ENCODE measurements at regions not wholly inside any gene's neighbourhood (a gene's known extent, or its start where the extent isn't known, plus 50 kb on each side); places are given as distances from the start of the nearest gene placed in this dataset.
A peak's percentile ranks its signal among the peaks of the same experiment; 100 is the strongest.

DNA sequence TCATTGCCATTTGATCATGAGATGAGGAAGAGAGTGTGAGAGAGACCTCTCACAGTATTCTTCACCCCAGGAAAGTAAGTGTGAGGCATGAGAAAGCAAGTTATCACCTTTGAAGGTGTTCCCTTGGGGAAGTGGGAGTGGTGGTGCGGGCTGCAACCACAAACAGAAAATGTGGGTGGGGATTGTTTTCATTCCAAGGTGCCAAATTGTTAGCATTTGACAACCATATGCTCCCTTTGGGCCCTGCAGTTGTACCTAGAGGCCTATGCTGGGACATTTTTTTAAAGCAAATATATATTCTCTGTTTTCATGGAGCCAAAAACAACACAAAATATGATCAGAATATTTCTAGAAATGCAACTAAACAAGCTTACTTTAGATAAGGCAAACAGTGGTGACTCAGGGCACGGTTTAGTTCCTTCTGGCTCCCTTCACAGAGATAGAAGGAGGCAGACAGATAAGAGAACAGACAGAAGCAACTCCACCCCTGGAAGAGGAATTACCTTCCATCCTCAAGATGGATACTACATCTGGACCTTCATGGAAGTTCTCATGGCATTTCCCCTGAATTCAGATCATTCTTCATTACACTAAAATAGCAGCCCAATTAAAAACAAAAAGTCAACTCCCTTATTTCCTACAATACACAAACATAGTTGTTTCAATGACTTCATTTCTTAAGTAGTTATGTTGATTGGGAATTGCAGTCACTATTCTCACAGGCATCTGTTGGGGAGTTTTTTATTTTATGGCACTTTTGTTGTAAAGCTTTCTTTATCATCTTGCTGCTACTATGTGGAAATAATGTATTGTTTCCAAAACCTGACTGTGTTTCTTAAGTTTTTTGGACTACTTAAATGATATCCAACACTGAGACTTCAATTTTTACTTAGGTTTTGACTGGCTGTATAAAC, 416.6 kb downstream of the PLK2 start:
- Histone ChIP-seq H3K79me2 (ENCODE audit: control insufficient read depth, insufficient read depth, low read length) (no peaks in the 10 kb centered on the region), H3K4me2 (ENCODE audit: control insufficient read depth, extremely low read depth, insufficient read depth, low read depth, low read length) (no peak overlapping the region), H3K9me3 (ENCODE audit: control insufficient read depth, low read depth, low read length) (no peaks in the 10 kb centered on the region), H3K4me1 (ENCODE audit: control insufficient read depth, extremely low read depth, insufficient read depth, low read length) (peaks cover 15% of the 10 kb centered on the region), H3K27ac (ENCODE audit: control insufficient read depth, insufficient read depth, low read length) (no peak overlapping the region), H3K36me3 (ENCODE audit: control insufficient read depth in 2 of 2, extremely low read depth in 1 of 2, insufficient read depth in 2 of 2, low read length in 2 of 2) (no peaks in the 10 kb centered on the region), H3K9ac (ENCODE audit: control insufficient read depth, extremely low read depth, insufficient read depth, low read length) (no peak overlapping the region), H3K9me1 (ENCODE audit: control insufficient read depth, extremely low read depth, insufficient read depth, low read length) (no peaks in the 10 kb centered on the region), H4K20me1 (ENCODE audit: control insufficient read depth, extremely low read depth, insufficient read depth, low read length) (no peaks in the 10 kb centered on the region), H3K4me3 (ENCODE audit: control insufficient read depth in 2 of 3, extremely low read depth in 1 of 3, insufficient read depth in 2 of 3, low read depth in 1 of 3, low read length in 3 of 3) (no peak overlapping the region), H3K27me3 (ENCODE audit: control insufficient read depth, extremely low read depth, insufficient read depth, low read length) (no peaks in the 10 kb centered on the region), H2AFZ (ENCODE audit: control insufficient read depth, low read length) (no peak overlapping the region)
- TF ChIP-seq EZH2 (IDR thresholded peaks at IDR 0.05; ENCODE audit: low read length), result no peak
- TF ChIP-seq, protein P1, sequence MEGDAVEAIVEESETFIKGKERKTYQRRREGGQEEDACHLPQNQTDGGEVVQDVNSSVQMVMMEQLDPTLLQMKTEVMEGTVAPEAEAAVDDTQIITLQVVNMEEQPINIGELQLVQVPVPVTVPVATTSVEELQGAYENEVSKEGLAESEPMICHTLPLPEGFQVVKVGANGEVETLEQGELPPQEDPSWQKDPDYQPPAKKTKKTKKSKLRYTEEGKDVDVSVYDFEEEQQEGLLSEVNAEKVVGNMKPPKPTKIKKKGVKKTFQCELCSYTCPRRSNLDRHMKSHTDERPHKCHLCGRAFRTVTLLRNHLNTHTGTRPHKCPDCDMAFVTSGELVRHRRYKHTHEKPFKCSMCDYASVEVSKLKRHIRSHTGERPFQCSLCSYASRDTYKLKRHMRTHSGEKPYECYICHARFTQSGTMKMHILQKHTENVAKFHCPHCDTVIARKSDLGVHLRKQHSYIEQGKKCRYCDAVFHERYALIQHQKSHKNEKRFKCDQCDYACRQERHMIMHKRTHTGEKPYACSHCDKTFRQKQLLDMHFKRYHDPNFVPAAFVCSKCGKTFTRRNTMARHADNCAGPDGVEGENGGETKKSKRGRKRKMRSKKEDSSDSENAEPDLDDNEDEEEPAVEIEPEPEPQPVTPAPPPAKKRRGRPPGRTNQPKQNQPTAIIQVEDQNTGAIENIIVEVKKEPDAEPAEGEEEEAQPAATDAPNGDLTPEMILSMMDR (optimal IDR thresholded peaks at IDR 0.05 in 1 of 3, IDR thresholded peaks at IDR 0.05 in 1 of 3, conservative IDR thresholded peaks at IDR 0.05 in 1 of 3; ENCODE audit: extremely low read depth in 1 of 3, insufficient read depth in 2 of 3, low read length in 3 of 3), result no peak
- dilution Hi-C loops (cut with MboI; ENCODE audit: extremely low pct_ligation_motif_present, low sequenced_read_pairs), result no loop called here
- DNase-seq (ENCODE audit: low read depth, low spot score) (no peak), FAIRE-seq (peak; percentile 49)

DNA sequence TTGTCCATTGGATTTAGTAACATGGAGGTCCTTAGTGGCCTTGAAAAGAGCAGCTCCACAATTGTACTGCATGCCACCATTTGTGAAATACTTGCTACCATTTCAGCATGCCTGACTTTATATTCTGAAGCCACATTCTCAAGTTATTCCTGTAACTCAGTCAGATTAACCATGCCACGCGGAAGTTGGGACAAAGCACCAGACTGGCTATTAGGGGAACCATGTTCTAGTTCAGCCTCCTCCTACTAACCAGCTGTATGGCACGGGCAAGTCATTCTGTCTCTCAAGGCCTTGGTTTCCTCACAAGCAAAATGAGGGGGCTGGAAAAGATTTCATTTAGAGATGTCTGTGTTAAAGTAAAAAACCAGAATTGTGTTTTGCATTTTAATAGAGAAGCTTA, 418.0 kb downstream of the PLK2 start:
- no peaks in the 10 kb centered on the region for H3K79me2 ChIP-seq (ENCODE audit: control insufficient read depth, insufficient read depth, low read length)
- no peaks in the 10 kb centered on the region for H3K36me3 ChIP-seq (ENCODE audit: control insufficient read depth in 2 of 2, extremely low read depth in 1 of 2, insufficient read depth in 2 of 2, low read length in 2 of 2)
- no peak overlapping the region for H3K27ac ChIP-seq (ENCODE audit: control insufficient read depth, insufficient read depth, low read length)
- peaks cover 15% of the 10 kb centered on the region for H3K4me1 ChIP-seq (ENCODE audit: control insufficient read depth, extremely low read depth, insufficient read depth, low read length)
- no peak overlapping the region for H2AFZ ChIP-seq (ENCODE audit: control insufficient read depth, low read length)
- no peaks in the 10 kb centered on the region for H3K27me3 ChIP-seq (ENCODE audit: control insufficient read depth, extremely low read depth, insufficient read depth, low read length)
- H3K4me2 ChIP-seq (ENCODE audit: control insufficient read depth, extremely low read depth, insufficient read depth, low read depth, low read length), result no peak overlapping the region
- H3K9me3 ChIP-seq (ENCODE audit: control insufficient read depth, low read depth, low read length), result no peaks in the 10 kb centered on the region
- no peak overlapping the region for H3K4me3 ChIP-seq (ENCODE audit: control insufficient read depth in 2 of 3, extremely low read depth in 1 of 3, insufficient read depth in 2 of 3, low read depth in 1 of 3, low read length in 3 of 3)
- TF ChIP-seq EZH2 (IDR thresholded peaks at IDR 0.05; ENCODE audit: low read length), result no peak
- TF ChIP-seq, protein P1 (optimal IDR thresholded peaks at IDR 0.05 in 1 of 3, IDR thresholded peaks at IDR 0.05 in 1 of 3, conservative IDR thresholded peaks at IDR 0.05 in 1 of 3; ENCODE audit: extremely low read depth in 1 of 3, insufficient read depth in 2 of 3, low read length in 3 of 3), result no peak
- no peaks in the 10 kb centered on the region for H4K20me1 ChIP-seq (ENCODE audit: control insufficient read depth, extremely low read depth, insufficient read depth, low read length)
- no peak for FAIRE-seq
- H3K9ac ChIP-seq (ENCODE audit: control insufficient read depth, extremely low read depth, insufficient read depth, low read length), result no peak overlapping the region
- H3K9me1 ChIP-seq (ENCODE audit: control insufficient read depth, extremely low read depth, insufficient read depth, low read length), result no peaks in the 10 kb centered on the region
- DNase-seq (ENCODE audit: low read depth, low spot score), result no peak
- dilution Hi-C loops (cut with MboI; ENCODE audit: extremely low pct_ligation_motif_present, low sequenced_read_pairs), result no loop called here
